Activated T-helper 2 cell treated with anti-CD3 and anti-CD28 coated beads, Interferon-gamma antibody, Interleukin-2, Interleukin-4, amounts not matched to agents 10 μg/mL and 5 μg/mL and 100 μg/mL, durations not matched to agents 14 hours and 24 hours and 36 hours (primary cell): ENCODE measurements at regions not wholly inside any gene's neighbourhood (a gene's known extent, or its start where the extent isn't known, plus 50 kb on each side); places are given as distances from the start of the nearest gene placed in this dataset.

Experiments used
- DNase-seq: peaks from one replicate; pipeline ENCODE4 v3.0.0; 2021; ENCODE audit warnings: low spot score
- H3K27ac Mint-ChIP-seq: one replicate; pipeline ENCODE4 v1.8.0; 2021; ENCODE audit warnings: mixed read lengths
- H3K27me3 Mint-ChIP-seq: one replicate; pipeline ENCODE4 v1.8.0; 2021; ENCODE audit warnings: low read depth, mixed read lengths
- H3K36me3 Mint-ChIP-seq: one replicate; pipeline ENCODE4 v1.8.0; 2021; ENCODE audit warnings: low read depth, mixed read lengths
- H3K4me1 Mint-ChIP-seq: one replicate; pipeline ENCODE4 v1.8.0; 2021; ENCODE audit warnings: low read depth, mixed read lengths
- H3K4me3 Mint-ChIP-seq: one replicate; pipeline ENCODE4 v1.8.0; 2021; ENCODE audit warnings: low read depth, mild to moderate bottlenecking, moderate library complexity, mixed read lengths
- H3K9me3 Mint-ChIP-seq: one replicate; pipeline ENCODE4 v1.8.0; 2021; ENCODE audit warnings: mixed read lengths
- intact Hi-C: fragments of 100-400 bp; cut with micrococcal nuclease; formaldehyde crosslinking; loops from one replicate; pipeline ENCODE4 v1.15.1; 2023

DNA sequence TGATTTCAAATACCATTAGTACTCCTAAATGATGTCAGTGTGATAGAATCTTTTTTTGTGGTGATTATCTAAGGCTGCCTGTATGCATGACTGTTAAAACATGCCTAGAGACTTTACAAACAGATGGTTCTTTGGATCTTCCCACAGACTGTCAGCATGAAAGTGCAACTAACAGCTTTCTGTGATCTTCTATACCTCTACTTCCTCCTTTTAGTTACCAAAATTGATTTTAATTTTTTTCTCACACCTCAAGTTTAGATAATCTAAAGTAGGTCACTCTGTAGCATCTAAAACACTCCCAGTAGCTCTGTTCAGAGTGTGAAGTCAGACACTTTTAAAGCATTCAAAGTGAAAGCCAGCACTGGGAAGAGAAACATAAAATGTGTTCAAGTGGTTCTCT, 534.5 kb downstream of the PTPRC start:
- DNase-seq: no peak
- Mint-ChIP-seq H3K9me3 (no peaks in the 10 kb centered on the region), H3K36me3 (no peaks in the 10 kb centered on the region), H3K4me1 (peaks cover 39% of the 10 kb centered on the region), H3K27me3 (peaks cover 36% of the 10 kb centered on the region), H3K4me3 (no peak overlapping the region), H3K27ac (peak overlapping the region; percentile 24)
- intact Hi-C loops: loop anchor here (1.0 to 5.0 kb wide), 13 partner anchors 9 to 979 kb away; no protein-coding TSS in a partner anchor

DNA sequence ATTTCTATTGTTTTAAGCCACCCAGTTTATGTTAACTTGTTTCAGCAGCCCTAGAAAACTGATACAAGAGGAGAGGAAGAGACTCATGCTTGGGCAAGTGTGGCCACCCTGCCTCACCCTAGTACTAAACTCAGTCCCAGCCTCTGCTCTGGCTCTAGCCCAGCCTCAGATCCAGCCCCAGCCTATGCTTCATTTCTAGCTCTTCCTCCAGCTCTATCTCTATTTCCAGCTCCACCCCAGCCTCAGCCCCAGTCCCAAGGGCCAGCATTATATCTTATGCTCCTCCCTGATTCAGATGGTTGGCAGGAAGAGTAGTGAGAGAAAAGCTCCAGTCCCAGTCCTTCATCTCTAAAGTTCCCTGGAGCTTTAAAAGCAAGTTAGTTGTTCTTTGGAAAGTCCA, 535.5 kb downstream of the PTPRC start:
- no peak for DNase-seq
- peaks cover 37% of the 10 kb centered on the region for H3K27me3 Mint-ChIP-seq
- no peaks in the 10 kb centered on the region for H3K9me3 Mint-ChIP-seq
- H3K4me3 Mint-ChIP-seq: no peak overlapping the region
- H3K27ac Mint-ChIP-seq: no peak overlapping the region
- no peaks in the 10 kb centered on the region for H3K36me3 Mint-ChIP-seq
- intact Hi-C loops: loop anchor here (5.0 kb wide), 6 partner anchors 52 to 978 kb away; no protein-coding TSS in a partner anchor
- H3K4me1 Mint-ChIP-seq: peaks cover 33% of the 10 kb centered on the region

DNA sequence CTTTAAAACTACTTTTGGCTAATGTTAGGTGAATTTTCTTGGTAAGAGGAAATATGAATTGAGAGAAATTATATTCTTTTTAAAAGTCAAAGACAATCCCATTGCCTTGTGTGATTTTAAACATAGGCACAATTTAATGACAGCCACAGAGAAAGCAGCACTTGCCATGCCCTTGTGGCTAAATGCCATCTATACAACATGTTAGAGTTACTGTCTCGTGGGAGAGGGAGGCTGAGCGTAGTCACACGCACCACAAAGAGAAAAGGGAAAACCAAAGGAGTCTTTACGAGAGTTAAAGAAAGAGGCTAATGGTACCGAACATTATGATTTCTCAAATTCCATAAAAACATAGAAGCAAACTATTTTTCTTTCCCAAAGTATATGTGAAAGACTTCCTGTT, 537.9 kb downstream of the PTPRC start:
- intact Hi-C loops: no loop called here

DNA sequence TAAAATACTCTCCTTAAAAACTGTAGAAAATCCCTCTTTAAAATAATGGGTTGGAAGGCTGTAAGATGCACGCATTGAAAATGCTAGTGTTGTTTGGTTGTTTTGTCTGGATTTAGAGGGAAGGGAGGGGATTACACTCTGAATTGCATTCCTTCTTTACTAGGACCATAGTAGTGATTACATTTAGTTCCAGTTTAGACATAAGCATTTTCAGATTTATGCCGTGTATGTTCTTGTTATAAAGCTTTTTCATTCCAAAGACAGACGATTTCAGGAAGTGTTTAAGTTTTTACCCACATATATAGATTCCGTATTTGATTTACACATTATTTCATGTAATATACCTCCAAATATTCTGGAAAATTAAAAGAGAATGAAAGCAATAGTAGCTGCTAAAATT, 538.4 kb downstream of the PTPRC start:
- peaks cover 28% of the 10 kb centered on the region for H3K4me1 Mint-ChIP-seq
- intact Hi-C loops: no loop called here
- H3K9me3 Mint-ChIP-seq: no peaks in the 10 kb centered on the region
- H3K27me3 Mint-ChIP-seq: peaks cover 31% of the 10 kb centered on the region
- no peak overlapping the region for H3K4me3 Mint-ChIP-seq
- no peak overlapping the region for H3K27ac Mint-ChIP-seq
- H3K36me3 Mint-ChIP-seq: no peaks in the 10 kb centered on the region
- no peak for DNase-seq

More for the DNA sequence above, 537.9 kb downstream of the PTPRC start:
- H3K27me3 Mint-ChIP-seq: peaks cover 31% of the 10 kb centered on the region
- no peak overlapping the region for H3K4me3 Mint-ChIP-seq
- H3K4me1 Mint-ChIP-seq: peaks cover 27% of the 10 kb centered on the region
- DNase-seq: no peak
- H3K27ac Mint-ChIP-seq: no peak overlapping the region
- no peaks in the 10 kb centered on the region for H3K36me3 Mint-ChIP-seq
- H3K9me3 Mint-ChIP-seq: no peaks in the 10 kb centered on the region

DNA sequence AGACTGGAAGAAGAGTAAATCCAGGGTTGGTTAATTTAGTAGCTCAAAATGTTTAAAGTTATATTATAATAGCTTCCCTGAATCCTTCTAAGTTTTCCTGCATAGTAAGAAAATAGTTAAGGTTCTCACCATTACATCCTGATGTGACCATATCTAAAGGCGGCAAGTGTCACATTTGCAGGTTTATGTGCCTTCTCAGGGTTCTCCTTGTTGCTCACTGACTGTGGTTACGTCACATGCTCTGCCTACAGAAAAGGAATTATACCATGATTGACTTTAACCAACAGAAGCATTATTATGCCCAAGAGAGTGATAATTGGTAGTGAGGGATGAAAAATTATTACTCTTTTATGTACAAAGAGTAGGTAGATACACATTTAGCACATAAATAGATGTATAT, 539.8 kb downstream of the PTPRC start:
- intact Hi-C loops: no loop called here
- Mint-ChIP-seq H3K4me1 (peaks cover 20% of the 10 kb centered on the region), H3K27ac (no peak overlapping the region), H3K9me3 (no peaks in the 10 kb centered on the region), H3K36me3 (no peaks in the 10 kb centered on the region), H3K27me3 (peaks cover 31% of the 10 kb centered on the region), H3K4me3 (no peak overlapping the region)
- no peak for DNase-seq

DNA sequence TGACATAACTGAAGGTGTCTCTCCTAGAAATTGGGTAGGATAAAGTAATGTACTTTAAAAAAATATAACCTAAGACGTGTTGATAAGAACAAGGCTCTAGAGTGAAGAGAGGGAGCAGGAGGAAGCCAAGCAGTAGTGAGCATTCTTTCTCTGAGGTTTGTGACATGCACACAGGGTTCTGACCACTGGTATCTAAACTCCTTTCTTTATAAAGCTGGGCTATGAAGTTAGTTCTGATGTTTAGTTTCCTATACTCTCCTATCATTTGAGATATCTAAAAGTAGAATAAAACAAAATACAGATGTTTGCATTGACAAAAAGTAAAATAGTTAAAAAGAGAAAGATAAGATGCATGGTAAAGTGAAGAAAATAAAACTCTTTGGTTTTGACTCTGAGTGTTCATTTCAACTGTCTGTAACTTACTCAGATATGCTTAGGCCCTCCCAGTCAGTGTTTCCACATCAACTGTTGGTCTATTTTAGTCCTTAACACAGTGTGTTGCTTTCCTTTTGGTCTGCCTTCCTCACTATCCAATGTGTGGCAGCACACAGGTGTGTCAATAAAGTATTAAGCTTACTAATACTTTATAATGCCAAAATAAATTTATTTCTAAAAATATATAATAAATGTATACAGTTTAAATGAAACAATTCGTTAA, 543.5 kb downstream of the PTPRC start:
- Mint-ChIP-seq H3K4me3 (no peak overlapping the region), H3K4me1 (peaks cover 13% of the 10 kb centered on the region), H3K27me3 (peaks cover 12% of the 10 kb centered on the region), H3K36me3 (no peaks in the 10 kb centered on the region), H3K9me3 (no peaks in the 10 kb centered on the region), H3K27ac (peak overlapping the region; percentile 67)
- no peak for DNase-seq
- intact Hi-C loops: loop anchor here (1.0 kb wide), 1 partner anchor 9 kb away; no protein-coding TSS in a partner anchor

DNA sequence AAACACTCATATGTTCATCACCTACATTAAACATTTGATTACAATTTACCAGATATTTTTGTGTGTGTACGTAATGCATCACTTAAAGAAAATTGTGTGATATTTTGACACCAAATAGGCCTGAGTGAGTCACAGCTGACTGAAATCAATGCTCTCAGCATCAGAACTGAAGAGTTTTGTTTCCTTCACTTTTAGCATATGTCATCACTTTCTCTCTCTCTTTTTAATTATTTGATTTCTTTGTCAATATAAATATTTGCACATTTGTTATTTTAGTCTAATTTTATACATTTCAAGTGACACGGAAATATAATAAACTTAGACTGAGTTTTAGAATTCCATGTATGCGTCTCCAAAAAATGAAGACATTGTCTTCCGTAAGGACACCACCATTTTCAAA, 545.3 kb downstream of the PTPRC start:
- no peak for DNase-seq
- peaks cover 8% of the 10 kb centered on the region for H3K27me3 Mint-ChIP-seq
- intact Hi-C loops: no loop called here
- no peak overlapping the region for H3K27ac Mint-ChIP-seq
- peaks cover 13% of the 10 kb centered on the region for H3K4me1 Mint-ChIP-seq
- H3K9me3 Mint-ChIP-seq: no peaks in the 10 kb centered on the region
- no peak overlapping the region for H3K4me3 Mint-ChIP-seq
- H3K36me3 Mint-ChIP-seq: no peaks in the 10 kb centered on the region

DNA sequence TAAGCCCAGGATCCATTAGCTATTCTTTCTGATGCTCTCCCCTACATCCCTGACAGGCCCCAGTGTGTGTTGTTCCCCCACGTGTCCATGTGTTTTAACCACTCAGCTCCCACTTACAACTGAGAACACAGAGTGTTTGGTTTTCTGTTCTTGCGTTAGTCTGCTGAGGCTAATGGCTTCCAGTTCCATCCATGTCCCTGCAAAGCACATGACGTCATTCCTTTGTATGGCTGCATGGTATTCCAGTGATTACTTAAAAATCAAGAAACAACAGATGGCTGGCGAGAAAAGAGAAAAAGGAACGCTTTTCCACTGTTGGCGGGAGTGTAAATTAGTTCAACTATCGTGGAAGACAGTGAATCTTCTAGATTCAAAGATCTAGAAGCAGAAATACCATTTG, 556.0 kb downstream of the PTPRC start:
- no peak overlapping the region for H3K27ac Mint-ChIP-seq
- H3K27me3 Mint-ChIP-seq: peaks cover 16% of the 10 kb centered on the region
- no peaks in the 10 kb centered on the region for H3K9me3 Mint-ChIP-seq
- intact Hi-C loops: no loop called here
- DNase-seq: no peak
- peaks cover 3% of the 10 kb centered on the region for H3K4me1 Mint-ChIP-seq
- no peak overlapping the region for H3K4me3 Mint-ChIP-seq
- H3K36me3 Mint-ChIP-seq: no peaks in the 10 kb centered on the region

DNA sequence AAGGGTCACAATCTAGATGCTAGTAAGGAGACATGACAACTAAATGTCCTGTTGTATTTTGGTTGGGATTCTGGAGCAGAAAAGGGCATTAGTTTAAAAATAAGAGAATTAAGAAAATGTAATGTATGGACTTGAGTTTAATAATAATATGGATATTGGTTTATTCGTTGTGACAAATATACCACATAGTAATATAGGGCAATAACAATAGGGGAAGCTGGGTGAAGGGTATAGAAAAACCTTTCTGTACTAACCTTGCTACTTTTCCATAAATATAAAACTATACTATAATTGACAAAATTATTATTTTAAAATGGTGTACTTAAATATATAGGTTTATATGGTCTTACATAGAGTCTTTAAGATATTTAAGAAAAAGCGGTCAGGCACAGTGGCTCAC, 558.9 kb downstream of the PTPRC start:
- no peak overlapping the region for H3K4me3 Mint-ChIP-seq
- intact Hi-C loops: no loop called here
- no peaks in the 10 kb centered on the region for H3K36me3 Mint-ChIP-seq
- DNase-seq: no peak
- H3K27ac Mint-ChIP-seq: no peak overlapping the region
- H3K4me1 Mint-ChIP-seq: peaks cover 2% of the 10 kb centered on the region
- H3K9me3 Mint-ChIP-seq: no peaks in the 10 kb centered on the region
- H3K27me3 Mint-ChIP-seq: peaks cover 14% of the 10 kb centered on the region

DNA sequence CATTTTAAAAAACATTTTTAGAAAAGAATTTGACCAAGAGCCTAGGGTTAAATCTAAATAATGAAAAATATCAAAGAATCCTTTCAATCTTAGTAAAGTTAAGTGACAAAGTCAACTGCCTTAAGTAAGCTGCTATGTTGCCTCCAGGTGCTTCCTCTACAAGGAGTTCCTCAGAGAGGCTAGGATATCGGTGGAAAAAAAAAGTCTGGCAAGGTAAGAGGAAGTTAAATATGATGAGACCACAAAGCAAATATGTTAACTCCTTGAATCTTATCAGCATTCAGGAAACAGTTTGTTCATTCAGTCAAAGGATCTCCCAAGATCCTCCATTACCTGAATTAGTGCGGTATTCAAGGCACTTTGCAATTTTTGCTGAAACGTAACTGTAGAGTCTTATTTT, 563.5 kb downstream of the PTPRC start:
- Mint-ChIP-seq H3K4me3 (no peak overlapping the region), H3K9me3 (no peaks in the 10 kb centered on the region), H3K4me1 (peaks cover 2% of the 10 kb centered on the region), H3K27me3 (peaks cover 11% of the 10 kb centered on the region), H3K27ac (no peak overlapping the region), H3K36me3 (no peaks in the 10 kb centered on the region)
- DNase-seq: no peak
- intact Hi-C loops: no loop called here

DNA sequence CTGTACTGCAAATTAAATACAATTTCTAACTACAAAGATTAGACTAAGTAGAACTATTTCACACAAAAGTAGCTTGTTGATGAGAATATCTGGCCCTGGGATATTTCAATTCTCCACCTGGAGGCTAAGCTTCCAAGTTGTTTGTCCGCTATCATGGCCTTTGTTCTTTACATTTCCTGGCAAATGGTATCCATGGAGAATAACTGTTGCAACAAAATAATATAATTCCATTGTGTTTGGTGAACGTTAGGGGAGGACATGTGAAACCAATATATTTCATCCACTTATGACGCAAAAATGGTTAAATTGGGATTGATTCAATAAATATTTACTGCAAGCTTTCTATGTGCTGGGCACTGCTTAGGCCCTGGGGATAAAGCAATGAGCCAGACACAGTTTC, 565.4 kb downstream of the PTPRC start:
- H3K4me1 Mint-ChIP-seq: peaks cover 2% of the 10 kb centered on the region
- no peaks in the 10 kb centered on the region for H3K36me3 Mint-ChIP-seq
- H3K4me3 Mint-ChIP-seq: no peak overlapping the region
- H3K27ac Mint-ChIP-seq: no peak overlapping the region
- H3K27me3 Mint-ChIP-seq: peaks cover 17% of the 10 kb centered on the region
- no peaks in the 10 kb centered on the region for H3K9me3 Mint-ChIP-seq
- no peak for DNase-seq
- intact Hi-C loops: no loop called here

DNA sequence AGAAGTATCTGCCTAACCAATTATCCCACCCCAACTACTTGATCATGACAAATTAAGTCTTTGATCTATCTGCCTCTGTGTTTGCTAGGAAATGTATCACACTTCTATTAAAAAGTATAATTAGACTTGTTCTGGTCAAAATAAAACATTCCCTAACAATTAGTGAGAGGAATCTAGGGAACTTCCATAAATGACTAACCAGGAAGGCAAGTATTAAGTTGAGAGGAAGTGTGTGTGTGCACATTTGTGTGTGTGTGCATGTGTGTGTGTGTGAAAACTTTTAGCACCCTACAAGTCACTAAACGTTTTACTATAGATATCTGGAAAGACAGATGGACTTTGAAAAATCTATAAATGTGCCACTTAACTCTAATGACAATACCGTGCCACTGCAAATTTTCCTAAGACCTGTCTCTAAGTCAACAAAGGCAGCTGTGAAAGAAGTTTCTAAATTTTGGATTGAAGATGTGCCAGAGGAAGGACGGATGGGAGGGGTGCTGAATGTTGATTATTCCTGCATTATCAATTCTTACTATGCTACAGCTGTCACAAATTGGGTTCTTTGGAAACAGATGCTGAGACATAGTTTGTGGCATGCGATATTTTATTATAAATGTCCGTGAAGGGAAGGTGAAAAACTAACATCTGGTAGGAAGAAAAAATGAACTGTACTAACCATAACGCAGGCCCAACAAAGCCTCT, 567.1 kb downstream of the PTPRC start:
- no peak for DNase-seq
- Mint-ChIP-seq H3K4me3 (no peak overlapping the region), H3K36me3 (no peaks in the 10 kb centered on the region), H3K9me3 (no peaks in the 10 kb centered on the region), H3K27ac (no peak overlapping the region), H3K27me3 (peaks cover 16% of the 10 kb centered on the region), H3K4me1 (peaks cover 2% of the 10 kb centered on the region)
- intact Hi-C loops: no loop called here

DNA sequence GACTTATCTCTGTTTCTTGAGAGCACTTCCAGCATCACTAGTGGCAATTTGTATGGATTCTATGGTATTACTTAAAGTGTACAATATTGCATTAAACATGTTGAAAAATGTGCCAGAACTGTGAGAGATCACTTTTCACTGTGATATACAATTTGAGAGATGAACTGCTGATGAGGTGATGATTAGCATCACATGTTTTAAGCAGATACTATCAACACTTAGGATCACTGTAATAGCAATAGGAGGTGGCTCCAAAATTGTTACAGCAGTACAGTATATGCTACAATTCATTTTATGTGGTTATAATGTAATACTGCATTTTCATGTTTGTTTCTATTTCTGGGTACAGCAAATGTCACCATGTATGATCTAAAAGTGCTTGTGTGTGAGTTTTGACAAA, 570.0 kb downstream of the PTPRC start:
- H3K36me3 Mint-ChIP-seq: no peaks in the 10 kb centered on the region
- H3K4me1 Mint-ChIP-seq: no peaks in the 10 kb centered on the region
- DNase-seq: no peak
- peaks cover 18% of the 10 kb centered on the region for H3K27me3 Mint-ChIP-seq
- intact Hi-C loops: no loop called here
- H3K9me3 Mint-ChIP-seq: no peaks in the 10 kb centered on the region
- no peak overlapping the region for H3K4me3 Mint-ChIP-seq
- H3K27ac Mint-ChIP-seq: no peak overlapping the region
